Mammary epithelial cell (primary cell): ENCODE measurements at regions not wholly inside any gene's neighbourhood (a gene's known extent, or its start where the extent isn't known, plus 50 kb on each side); places are given as distances from the start of the nearest gene placed in this dataset.

Experiments used
- CTCF ChIP-seq, 2 donors: IDR thresholded peaks in 1 of 2; conservative IDR thresholded peaks in 1 of 2; 2 replicates each; pipeline ENCODE4 v1.5.1; 2011 to 2012; ENCODE audit warnings: inconsistent platforms in 2 of 2, low read length in 2 of 2, mild to moderate bottlenecking in 2 of 2, control low read depth in 1 of 2, low read depth in 1 of 2; ENCODE audit not compliant: insufficient read depth in 1 of 2; ENCODE audit errors: extremely low read depth in 1 of 2
- EZH2 ChIP-seq: IDR thresholded peaks from 2 replicates; pipeline ENCODE4 v1.6.1; 2012; ENCODE audit warnings: low read length, inconsistent platforms, borderline replicate concordance

GRCh38 chr15:96407482-96407881 lies 77.0 kb downstream of the NR2F2 start:
- TF ChIP-seq EZH2, result no peak
- no peak for TF ChIP-seq CTCF (conservative IDR thresholded peaks at IDR 0.05 in 1 of 2, IDR thresholded peaks at IDR 0.05 in 1 of 2; ENCODE audit: extremely low read depth in 1 of 2, insufficient read depth in 1 of 2, low read depth in 1 of 2, low read length in 2 of 2)
